BE2C (cell line): ENCODE measurements at regions not wholly inside any gene's neighbourhood (a gene's known extent, or its start where the extent isn't known, plus 50 kb on each side); places are given as distances from the start of the nearest gene placed in this dataset.

Experiments used
- DNase-seq: peaks from one replicate; pipeline ENCODE4 v3.0.0-alpha.2; 2020
- H3K27me3 ChIP-seq: fragments of 250-450 bp; sonication (Bioruptor Pico); 2 replicates; pipeline ENCODE4 v1.5.1; 2020; ENCODE audit warnings: mild to moderate bottlenecking
- H3K36me3 ChIP-seq: fragments of 250-450 bp; sonication (Bioruptor Pico); 2 replicates; pipeline ENCODE4 v1.5.1; 2020; ENCODE audit warnings: mild to moderate bottlenecking
- H3K4me1 ChIP-seq: fragments of 250-450 bp; sonication (Bioruptor Pico); 2 replicates; pipeline ENCODE4 v1.5.1; 2020
- H3K4me3 ChIP-seq: 2 replicates; pipeline ENCODE4 v1.5.1; 2011; ENCODE audit warnings: low read depth, low read length
- H3K9me3 ChIP-seq: fragments of 250-450 bp; sonication (Bioruptor Pico); 2 replicates; pipeline ENCODE4 v1.5.1; 2020
- TF ChIP-seq, protein P1 (sequence below): IDR thresholded peaks from 2 replicates; pipeline ENCODE4 v1.5.1; 2012; ENCODE audit warnings: mild to moderate bottlenecking, low read depth, low read length

DNA sequence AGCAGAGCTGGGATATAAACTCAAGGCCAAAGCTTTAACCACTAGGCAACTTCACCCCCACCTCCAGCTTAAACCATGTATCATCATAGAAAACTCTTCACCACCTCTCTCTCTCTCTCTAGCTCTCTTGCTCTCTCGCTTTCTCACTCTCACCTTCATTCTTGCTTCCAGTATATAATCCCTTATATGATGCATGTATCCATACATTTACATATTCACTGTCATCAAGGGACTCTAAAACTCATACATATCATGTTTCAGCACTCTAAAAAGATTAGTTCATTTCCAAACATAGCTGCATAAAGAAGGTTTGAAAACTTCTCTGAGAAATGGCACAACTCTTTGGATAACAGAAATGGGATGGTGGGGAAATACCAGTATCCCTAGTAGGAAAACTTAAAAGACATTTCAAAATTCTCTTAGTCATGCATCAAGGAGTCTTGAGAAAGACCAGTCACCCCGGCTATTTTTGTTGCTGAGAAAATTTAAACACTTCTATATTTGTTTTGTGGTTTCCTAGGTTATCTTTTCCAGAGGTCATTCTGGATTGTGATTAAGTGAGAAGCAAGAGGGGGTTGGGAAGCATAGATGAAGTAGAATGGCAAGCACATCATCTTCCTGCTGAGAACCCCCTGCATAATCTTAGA, 447.8 kb upstream of the THBS1 start:
- no peaks in the 10 kb centered on the region for H3K36me3 ChIP-seq
- TF ChIP-seq, protein P1, sequence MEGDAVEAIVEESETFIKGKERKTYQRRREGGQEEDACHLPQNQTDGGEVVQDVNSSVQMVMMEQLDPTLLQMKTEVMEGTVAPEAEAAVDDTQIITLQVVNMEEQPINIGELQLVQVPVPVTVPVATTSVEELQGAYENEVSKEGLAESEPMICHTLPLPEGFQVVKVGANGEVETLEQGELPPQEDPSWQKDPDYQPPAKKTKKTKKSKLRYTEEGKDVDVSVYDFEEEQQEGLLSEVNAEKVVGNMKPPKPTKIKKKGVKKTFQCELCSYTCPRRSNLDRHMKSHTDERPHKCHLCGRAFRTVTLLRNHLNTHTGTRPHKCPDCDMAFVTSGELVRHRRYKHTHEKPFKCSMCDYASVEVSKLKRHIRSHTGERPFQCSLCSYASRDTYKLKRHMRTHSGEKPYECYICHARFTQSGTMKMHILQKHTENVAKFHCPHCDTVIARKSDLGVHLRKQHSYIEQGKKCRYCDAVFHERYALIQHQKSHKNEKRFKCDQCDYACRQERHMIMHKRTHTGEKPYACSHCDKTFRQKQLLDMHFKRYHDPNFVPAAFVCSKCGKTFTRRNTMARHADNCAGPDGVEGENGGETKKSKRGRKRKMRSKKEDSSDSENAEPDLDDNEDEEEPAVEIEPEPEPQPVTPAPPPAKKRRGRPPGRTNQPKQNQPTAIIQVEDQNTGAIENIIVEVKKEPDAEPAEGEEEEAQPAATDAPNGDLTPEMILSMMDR: no peak
- H3K9me3 ChIP-seq: no peaks in the 10 kb centered on the region
- peaks cover 10% of the 10 kb centered on the region for H3K4me1 ChIP-seq
- DNase-seq: no peak
- H3K27me3 ChIP-seq: no peaks in the 10 kb centered on the region
- no peak overlapping the region for H3K4me3 ChIP-seq

DNA sequence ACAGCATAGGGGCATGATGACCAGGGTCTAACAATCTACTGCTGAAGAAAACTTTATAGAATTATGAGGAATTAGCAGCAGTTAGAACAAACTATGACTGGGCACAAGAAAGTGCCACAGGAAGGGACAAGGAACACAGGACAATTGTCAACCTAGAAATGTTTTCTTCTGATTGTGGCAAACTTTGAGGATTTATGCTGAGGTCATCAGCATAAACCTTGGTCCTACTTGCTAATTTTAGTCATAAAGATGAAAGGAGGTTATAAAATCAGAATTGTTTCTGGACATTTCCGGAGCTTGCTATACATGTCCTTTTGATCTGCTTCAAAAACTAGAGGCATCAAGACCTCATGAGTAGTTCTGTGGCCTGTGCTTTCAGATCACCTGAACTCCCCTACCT, 446.6 kb upstream of the THBS1 start:
- no peak for DNase-seq
- Histone ChIP-seq H3K4me1 (peaks cover 5% of the 10 kb centered on the region), H3K27me3 (no peaks in the 10 kb centered on the region), H3K4me3 (no peak overlapping the region), H3K9me3 (no peaks in the 10 kb centered on the region), H3K36me3 (no peaks in the 10 kb centered on the region)
- TF ChIP-seq, protein P1: no peak

GRCh38 chr15:39135989-39136388, 444.9 kb upstream of the THBS1 start:
- TF ChIP-seq, protein P1: no peak
- no peaks in the 10 kb centered on the region for H3K9me3 ChIP-seq
- H3K36me3 ChIP-seq: no peaks in the 10 kb centered on the region
- no peak overlapping the region for H3K4me3 ChIP-seq
- H3K4me1 ChIP-seq: peaks cover 13% of the 10 kb centered on the region
- no peak for DNase-seq
- no peaks in the 10 kb centered on the region for H3K27me3 ChIP-seq

DNA sequence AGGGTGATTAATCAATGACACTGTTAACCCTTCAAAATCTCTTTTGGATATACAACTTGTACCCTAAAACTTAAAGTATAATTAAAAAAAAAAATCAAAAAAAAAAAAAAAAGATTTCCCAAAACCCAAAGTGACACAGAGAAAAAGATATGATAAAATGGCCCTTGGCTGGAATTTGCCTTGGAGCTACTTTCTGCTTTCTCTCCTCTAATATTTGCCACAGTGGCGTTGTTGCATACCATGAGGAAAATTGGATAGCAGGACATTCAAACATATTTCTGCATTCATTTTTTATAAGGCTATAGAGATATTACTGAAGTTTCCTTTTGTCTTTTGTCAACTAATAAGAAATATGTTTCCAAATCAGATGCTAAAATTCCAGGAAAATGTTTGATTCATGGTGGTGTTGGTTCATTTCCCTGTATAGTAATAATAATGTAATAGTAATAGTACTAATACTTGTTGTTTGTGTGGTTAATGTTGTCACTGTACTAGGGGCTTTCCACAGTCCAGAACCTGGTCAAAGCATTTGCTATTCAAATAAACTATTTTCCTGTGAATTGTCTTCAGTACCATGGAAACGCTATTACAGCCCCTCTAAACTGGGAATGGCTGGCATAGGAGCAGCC, 441.3 kb upstream of the THBS1 start:
- DNase-seq: no peak
- H3K4me3 ChIP-seq: no peak overlapping the region
- no peaks in the 10 kb centered on the region for H3K36me3 ChIP-seq
- H3K9me3 ChIP-seq: no peaks in the 10 kb centered on the region
- H3K4me1 ChIP-seq: peaks cover 14% of the 10 kb centered on the region
- H3K27me3 ChIP-seq: no peaks in the 10 kb centered on the region
- TF ChIP-seq, protein P1: no peak

DNA sequence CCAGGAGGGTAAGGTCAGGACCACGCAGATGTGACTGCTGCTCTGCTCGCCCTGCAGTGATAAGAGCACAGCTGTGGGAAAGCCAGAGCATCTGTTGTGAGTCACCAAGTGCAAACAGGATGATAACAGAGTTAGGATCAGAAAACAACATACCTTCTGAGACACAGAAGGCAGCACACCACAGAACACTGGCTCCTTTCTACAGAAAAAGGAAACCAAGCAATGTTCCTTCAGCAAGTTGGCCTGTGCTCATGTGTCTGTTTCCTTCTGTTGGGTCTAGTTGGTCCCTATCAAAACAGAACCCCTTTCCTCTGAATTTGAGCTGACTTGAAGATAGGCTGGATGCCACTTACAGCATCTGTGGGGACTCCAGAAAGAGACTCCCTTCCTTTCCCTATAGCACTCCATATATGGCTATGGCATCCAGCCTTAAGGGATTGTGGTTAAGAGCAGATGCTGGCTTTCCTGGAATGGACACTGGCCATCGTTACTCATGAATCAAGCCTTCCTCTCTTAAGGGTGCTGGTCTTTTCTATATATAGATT, 440.7 kb upstream of the THBS1 start:
- Histone ChIP-seq H3K4me1 (peaks cover 14% of the 10 kb centered on the region), H3K9me3 (no peaks in the 10 kb centered on the region), H3K36me3 (no peaks in the 10 kb centered on the region), H3K27me3 (no peaks in the 10 kb centered on the region), H3K4me3 (no peak overlapping the region)
- TF ChIP-seq, protein P1: no peak
- DNase-seq: peak; percentile 81

DNA sequence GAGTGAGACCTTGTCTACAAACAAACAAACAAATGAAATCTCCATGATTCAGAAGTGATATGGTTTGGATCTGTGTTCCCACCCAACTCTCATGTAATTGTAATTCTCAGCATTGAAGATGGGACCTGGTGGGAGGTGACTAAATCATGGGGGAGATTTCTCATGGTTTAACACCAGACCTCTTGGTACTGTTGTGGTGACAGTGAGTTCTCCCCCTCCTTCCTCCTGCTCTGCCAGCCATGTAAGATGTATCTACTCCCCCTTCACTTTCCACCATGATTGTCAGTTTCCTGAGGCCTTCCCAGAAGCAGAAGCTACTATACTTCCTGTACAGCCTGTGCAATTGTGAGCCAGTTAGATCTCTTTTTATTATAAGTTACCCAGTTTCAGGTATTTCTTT, 438.4 kb upstream of the THBS1 start:
- Histone ChIP-seq H3K36me3 (no peaks in the 10 kb centered on the region), H3K4me3 (no peak overlapping the region), H3K9me3 (no peaks in the 10 kb centered on the region), H3K4me1 (peaks cover 14% of the 10 kb centered on the region), H3K27me3 (no peaks in the 10 kb centered on the region)
- TF ChIP-seq, protein P1: no peak
- DNase-seq: no peak
